ENCODE measurements at regions not wholly inside any gene's neighbourhood (a gene's known extent, or its start where the extent isn't known, plus 50 kb on each side); places are given as distances from the start of the nearest gene placed in this dataset.

- TF ChIP-seq PATZ1 (CRISPR knock-in tag; IDR thresholded peaks at IDR 0.05; ENCODE audit: borderline replicate concordance) (no peak), ESRRG (CRISPR knock-in tag; IDR thresholded peaks at IDR 0.05) (no peak), ZNF565 (CRISPR knock-in tag; conservative IDR thresholded peaks at IDR 0.05; ENCODE audit: low read depth) (no peak), ZNF8 (CRISPR knock-in tag; IDR thresholded peaks at IDR 0.05) (no peak), SNAI2 (CRISPR knock-in tag; IDR thresholded peaks at IDR 0.05) (no peak), TOX (CRISPR knock-in tag; IDR thresholded peaks at IDR 0.05; ENCODE audit: borderline replicate concordance) (no peak), TCF4 (CRISPR knock-in tag; IDR thresholded peaks at IDR 0.05; ENCODE audit: borderline replicate concordance) (no peak), ZNF70 (CRISPR knock-in tag; IDR thresholded peaks at IDR 0.05) (no peak), RARB (CRISPR knock-in tag; IDR thresholded peaks at IDR 0.05) (no peak), CSDC2 (CRISPR knock-in tag; IDR thresholded peaks at IDR 0.05) (no peak), TSHZ2 (CRISPR knock-in tag; IDR thresholded peaks at IDR 0.05) (no peak), ARNTL (CRISPR knock-in tag; IDR thresholded peaks at IDR 0.05; ENCODE audit: borderline replicate concordance, low read depth) (no peak)
- TF ChIP-seq, protein P1, sequence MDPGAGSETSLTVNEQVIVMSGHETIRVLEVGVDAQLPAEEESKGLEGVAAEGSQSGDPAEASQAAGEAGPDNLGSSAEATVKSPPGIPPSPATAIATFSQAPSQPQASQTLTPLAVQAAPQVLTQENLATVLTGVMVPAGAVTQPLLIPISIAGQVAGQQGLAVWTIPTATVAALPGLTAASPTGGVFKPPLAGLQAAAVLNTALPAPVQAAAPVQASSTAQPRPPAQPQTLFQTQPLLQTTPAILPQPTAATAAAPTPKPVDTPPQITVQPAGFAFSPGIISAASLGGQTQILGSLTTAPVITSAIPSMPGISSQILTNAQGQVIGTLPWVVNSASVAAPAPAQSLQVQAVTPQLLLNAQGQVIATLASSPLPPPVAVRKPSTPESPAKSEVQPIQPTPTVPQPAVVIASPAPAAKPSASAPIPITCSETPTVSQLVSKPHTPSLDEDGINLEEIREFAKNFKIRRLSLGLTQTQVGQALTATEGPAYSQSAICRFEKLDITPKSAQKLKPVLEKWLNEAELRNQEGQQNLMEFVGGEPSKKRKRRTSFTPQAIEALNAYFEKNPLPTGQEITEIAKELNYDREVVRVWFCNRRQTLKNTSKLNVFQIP (CRISPR knock-in tag; IDR thresholded peaks at IDR 0.05; ENCODE audit: borderline replicate concordance, low read depth): no peak
- TF ChIP-seq, protein P2, sequence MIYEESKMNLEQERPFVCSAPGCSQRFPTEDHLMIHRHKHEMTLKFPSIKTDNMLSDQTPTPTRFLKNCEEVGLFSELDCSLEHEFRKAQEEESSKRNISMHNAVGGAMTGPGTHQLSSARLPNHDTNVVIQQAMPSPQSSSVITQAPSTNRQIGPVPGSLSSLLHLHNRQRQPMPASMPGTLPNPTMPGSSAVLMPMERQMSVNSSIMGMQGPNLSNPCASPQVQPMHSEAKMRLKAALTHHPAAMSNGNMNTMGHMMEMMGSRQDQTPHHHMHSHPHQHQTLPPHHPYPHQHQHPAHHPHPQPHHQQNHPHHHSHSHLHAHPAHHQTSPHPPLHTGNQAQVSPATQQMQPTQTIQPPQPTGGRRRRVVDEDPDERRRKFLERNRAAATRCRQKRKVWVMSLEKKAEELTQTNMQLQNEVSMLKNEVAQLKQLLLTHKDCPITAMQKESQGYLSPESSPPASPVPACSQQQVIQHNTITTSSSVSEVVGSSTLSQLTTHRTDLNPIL (CRISPR knock-in tag; IDR thresholded peaks at IDR 0.05; ENCODE audit: low read depth): no peak
These were observed 100.6 kb downstream of the PTPRS start for GRCh38 chr19:5240011-5240410.
